K562 (cell line): ENCODE measurements at regions not wholly inside any gene's neighbourhood (a gene's known extent, or its start where the extent isn't known, plus 50 kb on each side); places are given as distances from the start of the nearest gene placed in this dataset.

Experiments
- ATAC-seq: fragments of 200-7000 bp; cut with Tn5 transposase; 3 replicates; pipeline ENCODE4 v1.9.1; 2020; ENCODE audit warnings: moderate library complexity
- BruUV-seq: library from RNA; stranded (reverse); fragments of 400-500 nt; replicated peaks from 2 replicates; lab custom pipeline; 2021; lab: Mats Ljungman, UMichigan
- CTCF ChIA-PET: fragments of 300-600 bp; formaldehyde crosslinking; extraction: SDS; loops from one replicate; lab custom pipeline; 2021; ENCODE audit warnings: low intra/inter-chr PET ratio; lab: Yijun Ruan, JAX
- POLR2A ChIA-PET: fragments of 300-600, 350-650 bp; sonication (Branson Sonifier 250); formaldehyde crosslinking; extraction: SDS; loops from one replicate; lab custom pipeline; 2021; ENCODE audit warnings: antibody characterized with exemption, inconsistent platforms; lab: Yijun Ruan, JAX
- DNase-seq, 4 experiments: peaks; one replicate each; pipeline versions ENCODE4 v3.0.0 to v3.0.0-alpha.2; 2011 to 2018; ENCODE audit warnings: low spot score in 3 of 4, mixed read lengths in 3 of 4; ENCODE audit errors: extremely low read depth in 1 of 4
- FAIRE-seq: peaks from 2 replicates; lab custom pipeline; 2011; peaks lifted over from hg19 to GRCh38; lab: Jason Lieb, UNC
- H2AFZ ChIP-seq: 2 replicates; pipeline ENCODE4 v1.6.0; 2011; ENCODE audit warnings: low read depth, low read length, control low read depth, inconsistent platforms
- H3K27ac ChIP-seq: fragments of 200-600 bp; 3 replicates; pipeline ENCODE4 v1.8.0; 2011; ENCODE audit warnings: low read depth, mild to moderate bottlenecking, control low read depth, inconsistent platforms, low read length, moderate library complexity, mixed read lengths; ENCODE audit errors: extremely low read depth
- H3K27me3 ChIP-seq, 2 experiments: fragments of 300-600 bp in 1 of 2; 2 replicates in 1 of 2; 3 replicates in 1 of 2; pipeline versions ENCODE4 v1.6.0 to v1.8.0; 2011; ENCODE audit warnings: inconsistent platforms in 2 of 2, low read length in 2 of 2, mild to moderate bottlenecking in 1 of 2, mixed read lengths in 1 of 2, moderate library complexity in 1 of 2; ENCODE audit not compliant: control insufficient read depth in 2 of 2, insufficient read depth in 2 of 2
- H3K36me3 ChIP-seq: fragments of 300-600 bp; 3 replicates; pipeline ENCODE4 v1.8.0; 2011; ENCODE audit warnings: mild to moderate bottlenecking, low read length, inconsistent platforms; ENCODE audit not compliant: control insufficient read depth, insufficient read depth
- H3K4me1 ChIP-seq, 2 experiments: fragments of 200-600 bp in 1 of 2; replicated peaks in 1 of 2; 2 replicates in 1 of 2; 3 replicates in 1 of 2; pipeline versions ENCODE4 v1.5.1 to v1.8.0; 2011; ENCODE audit warnings: inconsistent platforms in 2 of 2, low read length in 2 of 2, mild to moderate bottlenecking in 1 of 2, mixed read lengths in 1 of 2, moderate library complexity in 1 of 2; ENCODE audit not compliant: control insufficient read depth in 2 of 2, insufficient read depth in 2 of 2
- H3K4me2 ChIP-seq: 2 replicates; pipeline ENCODE4 v1.6.1; 2011; ENCODE audit warnings: low read length, control low read depth, inconsistent platforms, mixed read lengths; ENCODE audit not compliant: insufficient read depth
- H3K4me3 ChIP-seq: fragments of 200-600 bp; sonication (generic), shearing (Covaris generic); 2 replicates; pipeline ENCODE4 v1.5.1; 2016; ENCODE audit warnings: control low read depth, inconsistent platforms
- H3K79me2 ChIP-seq: fragments of 200-600 bp; 3 replicates; pipeline ENCODE4 v1.8.0; 2011; ENCODE audit warnings: low read length, inconsistent platforms; ENCODE audit not compliant: control insufficient read depth, insufficient read depth
- H3K9ac ChIP-seq, 2 experiments: 2 replicates each; pipeline versions ENCODE4 v1.6.0 to v1.6.1; 2011; ENCODE audit warnings: low read depth in 2 of 2, low read length in 2 of 2, control low read depth in 1 of 2, inconsistent platforms in 1 of 2, mild to moderate bottlenecking in 1 of 2, mixed read lengths in 1 of 2; ENCODE audit not compliant: insufficient read depth in 1 of 2
- H3K9me1 ChIP-seq: one replicate; pipeline ENCODE4 v1.6.0; 2011; ENCODE audit warnings: inconsistent platforms, mild to moderate bottlenecking, low read length, moderate library complexity; ENCODE audit not compliant: control insufficient read depth, insufficient read depth
- H3K9me3 ChIP-seq: replicated peaks from 2 replicates; pipeline ENCODE4 v1.5.1; 2011; ENCODE audit warnings: low read depth, low read length, inconsistent platforms; ENCODE audit not compliant: control insufficient read depth, insufficient read depth
- H4K20me1 ChIP-seq: replicated peaks from 2 replicates; pipeline ENCODE4 v1.6.1; 2011; ENCODE audit warnings: low read length, inconsistent platforms, mixed read lengths; ENCODE audit not compliant: control insufficient read depth, insufficient read depth
- CBFA2T2 ChIP-seq: fragments of 450-650 bp; conservative IDR thresholded peaks from 2 replicates; pipeline ENCODE4 v1.6.1; 2017; ENCODE audit warnings: mild to moderate bottlenecking
- CREB5 ChIP-seq: fragments of 250-450 bp; sonication (Bioruptor Pico); IDR thresholded peaks from 2 replicates; pipeline ENCODE4 v1.5.0; 2020; ENCODE audit warnings: mild to moderate bottlenecking
- GATAD2B ChIP-seq: fragments of 450-650 bp; IDR thresholded peaks from 2 replicates; pipeline ENCODE4 v1.6.1; 2017; ENCODE audit warnings: mild to moderate bottlenecking, borderline replicate concordance
- KLF6 ChIP-seq: fragments of 250-450 bp; sonication (Bioruptor Pico); IDR thresholded peaks from 2 replicates; pipeline ENCODE4 v1.4.0; 2020; ENCODE audit warnings: mild to moderate bottlenecking, moderate library complexity, borderline replicate concordance
- MBD2 ChIP-seq: sonication (generic); IDR thresholded peaks from 2 replicates; pipeline ENCODE4 v1.6.1; 2016; ENCODE audit warnings: low read depth, borderline replicate concordance
- NR2F6 ChIP-seq: fragments of 450-650 bp; formaldehyde crosslinking; IDR thresholded peaks from 2 replicates; pipeline ENCODE4 v1.4.0; 2020; ENCODE audit warnings: mild to moderate bottlenecking
- RBBP5 ChIP-seq: fragments of 200-600 bp; sonication (generic); IDR thresholded peaks from 2 replicates; pipeline ENCODE4 v1.6.1; 2012; ENCODE audit warnings: borderline replicate concordance, mild to moderate bottlenecking, low read length, control low read depth, inconsistent platforms; ENCODE audit not compliant: insufficient read depth, poor library complexity, severe bottlenecking
- ZNF75A ChIP-seq: fragments of 450-650 bp; formaldehyde crosslinking; IDR thresholded peaks from 2 replicates; pipeline ENCODE4 v1.4.0; 2020; ENCODE audit warnings: mild to moderate bottlenecking
- whole genome bisulfite sequencing: fragments of 100-300 bp; shearing (Covaris generic); methylation state at CpG from one replicate; pipeline ENCODE4 v1.1.6; 2016; ENCODE audit warnings: low coverage, mixed read lengths; ENCODE audit not compliant: insufficient coverage; ENCODE audit errors: missing lambda C conversion rate; 5-methylcytosine and 5-hydroxymethylcytosine counted together
- in situ Hi-C: fragments of 300-500 bp; cut with MboI; formaldehyde crosslinking; loops from 4 replicates; pipeline ENCODE4 v1.15.0; 2018; ENCODE audit warnings: inconsistent platforms, mixed read lengths
- intact Hi-C: fragments of 100-400 bp; cut with micrococcal nuclease; formaldehyde crosslinking; loops from 2 replicates; pipeline ENCODE4 v1.14.2; 2022
- TF ChIP-seq, protein P1 (sequence below): fragments of 250-450 bp; sonication (Bioruptor Pico); IDR thresholded peaks from 2 replicates; pipeline ENCODE4 v1.4.0; 2020; ENCODE audit warnings: mild to moderate bottlenecking

- in situ Hi-C loops: no loop called here
- H3K9ac ChIP-seq: no peak overlapping the region
- no peak for DNase-seq
- H3K9me3 ChIP-seq: no peaks in the 10 kb centered on the region
- H3K27me3 ChIP-seq: no peaks in the 10 kb centered on the region
- CTCF ChIA-PET: no interaction called here
- no peak for ATAC-seq
- 0% methylated on average over 5 of the region's 7 CpGs for WGBS
- no peak for TF ChIP-seq CREB5
- TF ChIP-seq, all 486 proteins: peak for 0
- Histone ChIP-seq H3K36me3 (no peaks in the 10 kb centered on the region), H3K4me1 (no peaks in the 10 kb centered on the region), H3K9me1 (no peaks in the 10 kb centered on the region), H2AFZ (no peak overlapping the region), H4K20me1 (no peaks in the 10 kb centered on the region), H3K4me3 (no peak overlapping the region), H3K27ac (no peak overlapping the region), H3K79me2 (no peaks in the 10 kb centered on the region), H3K4me2 (no peak overlapping the region)
- FAIRE-seq: no peak
- POLR2A ChIA-PET: no interaction called here
- BruUV-seq: no TSS peak
- intact Hi-C loops: no loop called here
These were observed 234.4 kb downstream of the SOCS6 start for GRCh38 chr18:70523035-70523791.

DNA sequence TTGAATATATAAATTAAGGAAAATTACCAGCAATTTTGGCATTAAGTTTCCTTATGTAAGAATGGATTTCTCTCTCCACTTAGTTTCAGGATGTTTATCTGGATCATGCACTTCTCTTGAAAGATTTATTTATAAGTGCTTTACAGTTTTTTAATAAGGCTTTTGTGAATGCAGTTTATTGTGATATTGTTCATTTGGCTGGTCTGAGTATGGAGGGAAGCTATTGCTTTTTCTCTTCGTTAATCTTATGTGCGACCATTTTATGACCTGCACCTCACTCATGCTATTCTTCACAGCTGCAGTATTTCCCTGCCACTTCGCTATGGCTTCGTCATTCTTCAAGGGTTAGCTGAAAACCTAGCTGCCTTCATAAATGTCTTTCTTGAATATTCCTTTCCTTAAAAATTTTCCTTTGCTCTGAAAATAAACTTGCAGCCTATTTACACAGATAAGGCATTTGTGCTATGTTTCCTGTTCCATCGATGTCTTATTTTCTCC is 233.4 kb downstream of the SOCS6 start:
- WGBS: 0% methylated on average over 5 of the region's 5 CpGs
- no peak for FAIRE-seq
- no peak overlapping the region for H3K4me3 ChIP-seq
- no peaks in the 10 kb centered on the region for H3K9me1 ChIP-seq
- ATAC-seq: no peak
- no peak overlapping the region for H3K27ac ChIP-seq
- H2AFZ ChIP-seq: no peak overlapping the region
- H3K36me3 ChIP-seq: no peaks in the 10 kb centered on the region
- no peaks in the 10 kb centered on the region for H3K79me2 ChIP-seq
- no TSS peak for BruUV-seq
- in situ Hi-C loops (no loop called here), intact Hi-C loops (no loop called here)
- no peaks in the 10 kb centered on the region for H3K9me3 ChIP-seq
- DNase-seq: no peak
- CTCF ChIA-PET: no interaction called here
- POLR2A ChIA-PET: interaction anchor here (1.1 kb wide), 1 partner anchor 20 kb away, joined by 3 read pairs; no protein-coding TSS in a partner anchor
- no peaks in the 10 kb centered on the region for H3K4me1 ChIP-seq
- H3K4me2 ChIP-seq: no peak overlapping the region
- no peaks in the 10 kb centered on the region for H4K20me1 ChIP-seq
- no peak overlapping the region for H3K9ac ChIP-seq
- no peaks in the 10 kb centered on the region for H3K27me3 ChIP-seq
- no peak for TF ChIP-seq CBFA2T2
- TF ChIP-seq, protein P1, sequence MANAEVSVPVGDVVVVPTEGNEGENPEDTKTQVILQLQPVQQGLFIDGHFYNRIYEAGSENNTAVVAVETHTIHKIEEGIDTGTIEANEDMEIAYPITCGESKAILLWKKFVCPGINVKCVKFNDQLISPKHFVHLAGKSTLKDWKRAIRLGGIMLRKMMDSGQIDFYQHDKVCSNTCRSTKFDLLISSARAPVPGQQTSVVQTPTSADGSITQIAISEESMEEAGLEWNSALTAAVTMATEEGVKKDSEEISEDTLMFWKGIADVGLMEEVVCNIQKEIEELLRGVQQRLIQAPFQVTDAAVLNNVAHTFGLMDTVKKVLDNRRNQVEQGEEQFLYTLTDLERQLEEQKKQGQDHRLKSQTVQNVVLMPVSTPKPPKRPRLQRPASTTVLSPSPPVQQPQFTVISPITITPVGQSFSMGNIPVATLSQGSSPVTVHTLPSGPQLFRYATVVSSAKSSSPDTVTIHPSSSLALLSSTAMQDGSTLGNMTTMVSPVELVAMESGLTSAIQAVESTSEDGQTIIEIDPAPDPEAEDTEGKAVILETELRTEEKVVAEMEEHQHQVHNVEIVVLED (CRISPR knock-in tag): no peak
- TF ChIP-seq GATAD2B: no peak
- no peak for TF ChIP-seq KLF6 (CRISPR knock-in tag)
- no peak for TF ChIP-seq MBD2
- no peak for TF ChIP-seq RBBP5
- no peak for TF ChIP-seq ZNF75A (CRISPR knock-in tag)
- no peak for TF ChIP-seq NR2F6 (CRISPR knock-in tag)
- TF ChIP-seq, all 486 proteins: peak for 0
